Loucy (cell line): ENCODE measurements at regions not wholly inside any gene's neighbourhood (a gene's known extent, or its start where the extent isn't known, plus 50 kb on each side); places are given as distances from the start of the nearest gene placed in this dataset.

ENCODE experiments used
- H2AFZ ChIP-seq: fragments of 200-600 bp; sonication (generic); 2 replicates; pipeline ENCODE4 v1.6.0; 2016; ENCODE audit warnings: antibody characterized with exemption, mild to moderate bottlenecking, low read length, moderate library complexity
- H3F3A ChIP-seq: fragments of 200-600 bp; 2 replicates; pipeline ENCODE4 v1.6.0; 2016; ENCODE audit warnings: antibody characterized with exemption, low read depth, mild to moderate bottlenecking
- H3K27me3 ChIP-seq: fragments of 200-600 bp; sonication (generic); 2 replicates; pipeline ENCODE4 v1.6.1; 2014; ENCODE audit warnings: low read length, mild to moderate bottlenecking; ENCODE audit not compliant: insufficient read depth, poor library complexity, severe bottlenecking
- H3K36me3 ChIP-seq: fragments of 200-600 bp; sonication (generic); 2 replicates; pipeline ENCODE4 v1.6.1; 2016; ENCODE audit warnings: low read length; ENCODE audit not compliant: insufficient read depth
- H3K4me1 ChIP-seq: fragments of 200-600 bp; sonication (generic); 2 replicates; pipeline ENCODE4 v1.5.1; 2014; ENCODE audit warnings: low read length, mild to moderate bottlenecking; ENCODE audit not compliant: insufficient read depth, poor library complexity, severe bottlenecking
- H3K4me2 ChIP-seq: fragments of 200-600 bp; sonication (generic); 2 replicates; pipeline ENCODE4 v1.6.0; 2014; ENCODE audit warnings: antibody characterized with exemption, low read length, low read depth, mild to moderate bottlenecking; ENCODE audit not compliant: poor library complexity, severe bottlenecking
- H3K4me3 ChIP-seq: fragments of 200-600 bp; sonication (generic); 2 replicates; pipeline ENCODE4 v1.5.1; 2014; ENCODE audit warnings: low read length, mild to moderate bottlenecking, mixed read lengths; ENCODE audit not compliant: poor library complexity, severe bottlenecking
- H3K79me2 ChIP-seq: fragments of 200-600 bp; sonication (generic); 2 replicates; pipeline ENCODE4 v1.6.1; 2014; ENCODE audit warnings: low read length; ENCODE audit not compliant: insufficient read depth
- H3K9ac ChIP-seq: fragments of 200-600 bp; sonication (generic); 2 replicates; pipeline ENCODE4 v1.6.0; 2014; ENCODE audit warnings: mild to moderate bottlenecking, low read depth, low read length, moderate library complexity; ENCODE audit not compliant: poor library complexity, severe bottlenecking
- H3K9me2 ChIP-seq: fragments of 200-600 bp; sonication (generic); replicated peaks from 2 replicates; pipeline ENCODE4 v1.6.1; 2016; ENCODE audit warnings: low read depth, low read length, mixed read lengths
- H3K9me3 ChIP-seq: fragments of 200-600 bp; sonication (generic); 2 replicates; pipeline ENCODE4 v1.6.1; 2014; ENCODE audit warnings: mild to moderate bottlenecking, antibody characterized with exemption, low read length, low read depth; ENCODE audit not compliant: insufficient read depth
- H4K20me1 ChIP-seq: fragments of 200-600 bp; sonication (generic); 2 replicates; pipeline ENCODE4 v1.6.0; 2014; ENCODE audit warnings: antibody characterized with exemption, low read length, mild to moderate bottlenecking; ENCODE audit not compliant: insufficient read depth, poor library complexity, severe bottlenecking
- EZH2phosphoT487 ChIP-seq: fragments of 200-600 bp; IDR thresholded peaks from 2 replicates; pipeline ENCODE4 v1.6.1; 2018; ENCODE audit warnings: antibody characterized with exemption, mild to moderate bottlenecking, moderate library complexity, borderline replicate concordance
- TF ChIP-seq, protein P1 (sequence below): fragments of 200-600 bp; sonication (generic); conservative IDR thresholded peaks from 2 replicates; pipeline ENCODE4 v1.5.1; 2014; ENCODE audit warnings: mild to moderate bottlenecking, antibody characterized with exemption, low read length

DNA sequence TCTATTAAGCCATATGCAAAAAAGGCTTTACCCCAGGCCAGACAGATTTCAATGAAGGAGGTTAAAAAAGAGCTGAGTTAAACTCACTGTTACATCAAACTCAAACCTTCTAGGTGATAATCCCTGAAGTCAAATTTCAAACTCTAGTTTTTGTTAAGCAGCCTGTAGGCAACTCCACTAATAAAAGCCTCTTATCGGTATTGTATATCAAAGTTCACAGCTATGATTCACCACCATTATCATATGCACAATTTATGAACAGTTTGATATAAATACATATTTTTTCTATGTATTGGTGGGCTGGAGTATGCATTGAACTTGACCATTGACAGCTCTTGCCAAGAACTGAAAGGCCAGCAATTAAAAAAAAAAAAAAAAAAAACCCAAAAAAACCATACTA lies 308.2 kb downstream of the BTBD3 start:
- peaks cover 3% of the 10 kb centered on the region for H3K4me1 ChIP-seq
- no peak overlapping the region for H3K9ac ChIP-seq
- no peaks in the 10 kb centered on the region for H3K79me2 ChIP-seq
- no peaks in the 10 kb centered on the region for H3K27me3 ChIP-seq
- no peak for TF ChIP-seq EZH2phosphoT487
- TF ChIP-seq, protein P1, sequence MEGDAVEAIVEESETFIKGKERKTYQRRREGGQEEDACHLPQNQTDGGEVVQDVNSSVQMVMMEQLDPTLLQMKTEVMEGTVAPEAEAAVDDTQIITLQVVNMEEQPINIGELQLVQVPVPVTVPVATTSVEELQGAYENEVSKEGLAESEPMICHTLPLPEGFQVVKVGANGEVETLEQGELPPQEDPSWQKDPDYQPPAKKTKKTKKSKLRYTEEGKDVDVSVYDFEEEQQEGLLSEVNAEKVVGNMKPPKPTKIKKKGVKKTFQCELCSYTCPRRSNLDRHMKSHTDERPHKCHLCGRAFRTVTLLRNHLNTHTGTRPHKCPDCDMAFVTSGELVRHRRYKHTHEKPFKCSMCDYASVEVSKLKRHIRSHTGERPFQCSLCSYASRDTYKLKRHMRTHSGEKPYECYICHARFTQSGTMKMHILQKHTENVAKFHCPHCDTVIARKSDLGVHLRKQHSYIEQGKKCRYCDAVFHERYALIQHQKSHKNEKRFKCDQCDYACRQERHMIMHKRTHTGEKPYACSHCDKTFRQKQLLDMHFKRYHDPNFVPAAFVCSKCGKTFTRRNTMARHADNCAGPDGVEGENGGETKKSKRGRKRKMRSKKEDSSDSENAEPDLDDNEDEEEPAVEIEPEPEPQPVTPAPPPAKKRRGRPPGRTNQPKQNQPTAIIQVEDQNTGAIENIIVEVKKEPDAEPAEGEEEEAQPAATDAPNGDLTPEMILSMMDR: no peak
- H3K9me3 ChIP-seq: no peaks in the 10 kb centered on the region
- no peak overlapping the region for H2AFZ ChIP-seq
- no peaks in the 10 kb centered on the region for H3F3A ChIP-seq
- no peaks in the 10 kb centered on the region for H3K9me2 ChIP-seq
- no peaks in the 10 kb centered on the region for H3K36me3 ChIP-seq
- H3K4me3 ChIP-seq: no peak overlapping the region
- H4K20me1 ChIP-seq: no peaks in the 10 kb centered on the region
- H3K4me2 ChIP-seq: no peak overlapping the region

DNA sequence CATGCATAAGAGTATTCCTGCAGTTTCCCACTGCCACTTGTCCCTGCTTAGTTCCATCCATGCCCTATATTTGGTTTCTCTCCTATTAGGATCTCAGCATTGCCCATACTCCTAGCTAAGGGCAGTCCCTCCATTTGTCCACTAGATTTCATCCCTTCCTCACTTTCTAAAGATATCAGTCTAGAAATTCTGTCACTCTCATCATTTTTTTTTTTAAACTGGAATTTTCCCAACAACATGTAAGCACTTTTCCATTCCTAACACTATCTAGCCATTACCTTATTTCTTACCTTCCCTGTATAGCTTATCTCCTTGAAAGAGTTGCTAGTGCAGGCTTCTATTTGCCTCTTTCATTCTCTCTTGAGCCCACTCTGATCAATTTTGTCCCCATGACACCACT lies 312.2 kb downstream of the BTBD3 start:
- no peak for TF ChIP-seq EZH2phosphoT487
- TF ChIP-seq, protein P1: no peak
- no peaks in the 10 kb centered on the region for H3K27me3 ChIP-seq
- no peaks in the 10 kb centered on the region for H4K20me1 ChIP-seq
- H3K9me3 ChIP-seq: no peaks in the 10 kb centered on the region
- H3F3A ChIP-seq: no peaks in the 10 kb centered on the region
- no peaks in the 10 kb centered on the region for H3K36me3 ChIP-seq
- H3K4me3 ChIP-seq: no peak overlapping the region
- H2AFZ ChIP-seq: no peak overlapping the region
- peaks cover 3% of the 10 kb centered on the region for H3K4me1 ChIP-seq
- no peaks in the 10 kb centered on the region for H3K9me2 ChIP-seq
- no peak overlapping the region for H3K9ac ChIP-seq
- H3K79me2 ChIP-seq: no peaks in the 10 kb centered on the region
- H3K4me2 ChIP-seq: no peak overlapping the region

DNA sequence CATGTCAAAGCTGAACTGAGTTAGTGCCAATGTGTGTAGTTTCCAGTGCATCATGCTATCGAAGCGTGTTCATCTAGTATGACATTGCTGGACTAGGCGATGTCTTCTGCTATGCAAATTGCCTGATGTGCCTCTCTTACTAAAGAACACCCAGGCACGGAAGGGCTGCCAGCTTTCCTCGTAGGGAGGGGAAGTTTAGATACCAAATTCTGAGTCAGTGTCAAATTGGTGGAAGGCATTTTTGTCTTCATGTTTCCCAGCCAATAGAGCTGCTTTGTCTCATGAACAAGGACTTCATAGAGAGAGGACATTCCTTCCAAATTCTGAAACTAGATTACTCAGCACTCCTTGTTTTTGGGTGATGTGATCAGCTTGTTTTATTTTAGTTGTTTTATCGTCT lies 320.1 kb downstream of the BTBD3 start:
- Histone ChIP-seq H3K79me2 (no peaks in the 10 kb centered on the region), H4K20me1 (no peaks in the 10 kb centered on the region), H2AFZ (no peak overlapping the region), H3K4me2 (no peak overlapping the region), H3K9me2 (no peaks in the 10 kb centered on the region), H3K9me3 (no peaks in the 10 kb centered on the region), H3K4me1 (no peaks in the 10 kb centered on the region), H3K9ac (no peak overlapping the region), H3K4me3 (no peak overlapping the region), H3K27me3 (no peaks in the 10 kb centered on the region), H3K36me3 (no peaks in the 10 kb centered on the region), H3F3A (no peaks in the 10 kb centered on the region)
- no peak for TF ChIP-seq EZH2phosphoT487
- TF ChIP-seq, protein P1: no peak
